Naive thymus-derived CD4-positive, alpha-beta T cell (primary cell): ENCODE measurements at regions not wholly inside any gene's neighbourhood (a gene's known extent, or its start where the extent isn't known, plus 50 kb on each side); places are given as distances from the start of the nearest gene placed in this dataset.

ENCODE experiments used
- ATAC-seq: fragments of 150-1000 bp; cut with Tn5 transposase; 2 replicates; pipeline ENCODE4 v1.10.0; 2021; ENCODE audit warnings: mild to moderate bottlenecking, moderate library complexity
- CTCF ChIA-PET: fragments of 350-600 bp; sonication (Branson Sonifier 250); formaldehyde crosslinking; loops from one replicate; lab custom pipeline; 2021; ENCODE audit warnings: antibody characterized with exemption; lab: Charles Lee
- POLR2A ChIA-PET: fragments of 350-600 bp; sonication (Branson Sonifier 250); formaldehyde crosslinking; loops from one replicate; lab custom pipeline; 2021; ENCODE audit warnings: antibody characterized with exemption, inconsistent platforms; lab: Charles Lee
- DNase-seq, 9 donors: peaks; one replicate each; pipeline versions ENCODE4 v3.0.0 to v3.0.0-alpha.2; 2020 to 2022; ENCODE audit warnings: mixed read lengths in 1 of 9
- H3K27ac ChIP-seq: one replicate; pipeline ENCODE4 v1.7.0; 2013; ENCODE audit warnings: mild to moderate bottlenecking, low read depth, low read length, moderate library complexity
- H3K27me3 ChIP-seq, 2 donors: one replicate each; pipeline ENCODE4 v1.7.0; 2013; ENCODE audit warnings: low read length in 2 of 2, mild to moderate bottlenecking in 2 of 2, moderate library complexity in 2 of 2; ENCODE audit not compliant: control insufficient read depth in 2 of 2, insufficient read depth in 2 of 2
- H3K36me3 ChIP-seq, 3 experiments: 1 replicate in 2 of 3; 2 replicates in 1 of 3; pipeline ENCODE4 v1.7.0; 2013; ENCODE audit warnings: low read length in 3 of 3, mild to moderate bottlenecking in 3 of 3, moderate library complexity in 1 of 3; ENCODE audit not compliant: insufficient read depth in 3 of 3, control insufficient read depth in 2 of 3
- H3K4me1 ChIP-seq, 2 donors: one replicate each; pipeline ENCODE4 v1.7.0; 2013; ENCODE audit warnings: low read length in 2 of 2, mild to moderate bottlenecking in 2 of 2, moderate library complexity in 1 of 2; ENCODE audit not compliant: control insufficient read depth in 2 of 2, insufficient read depth in 2 of 2
- H3K4me3 ChIP-seq: 2 replicates; pipeline ENCODE4 v1.7.0; 2013; ENCODE audit warnings: mild to moderate bottlenecking, low read length
- H3K9me3 ChIP-seq, 3 experiments: 1 replicate in 2 of 3; 2 replicates in 1 of 3; pipeline ENCODE4 v1.7.0; 2013; ENCODE audit warnings: low read length in 3 of 3; ENCODE audit not compliant: control insufficient read depth in 2 of 3
- H3K27ac Mint-ChIP-seq, 9 donors: one replicate each; pipeline ENCODE4 v1.8.0; 2020 to 2022; ENCODE audit warnings: mixed read lengths in 9 of 9, mild to moderate bottlenecking in 8 of 9, moderate library complexity in 5 of 9, inconsistent platforms in 2 of 9
- H3K27me3 Mint-ChIP-seq, 5 donors: one replicate each; pipeline ENCODE4 v1.8.0; 2021 to 2022; ENCODE audit warnings: mixed read lengths in 5 of 5, mild to moderate bottlenecking in 1 of 5
- H3K36me3 Mint-ChIP-seq, 5 donors: one replicate each; pipeline ENCODE4 v1.8.0; 2020 to 2022; ENCODE audit warnings: mixed read lengths in 5 of 5, mild to moderate bottlenecking in 3 of 5, inconsistent platforms in 1 of 5
- H3K4me1 Mint-ChIP-seq, 7 donors: one replicate each; pipeline ENCODE4 v1.8.0; 2020 to 2022; ENCODE audit warnings: mixed read lengths in 7 of 7, mild to moderate bottlenecking in 3 of 7, inconsistent platforms in 1 of 7
- H3K4me3 Mint-ChIP-seq, 10 donors: one replicate each; pipeline ENCODE4 v1.8.0; 2020 to 2022; ENCODE audit warnings: mild to moderate bottlenecking in 10 of 10, mixed read lengths in 10 of 10, moderate library complexity in 6 of 10, inconsistent platforms in 2 of 10
- H3K9me3 Mint-ChIP-seq, 11 donors: one replicate each; pipeline ENCODE4 v1.8.0; 2020 to 2022; ENCODE audit warnings: mixed read lengths in 11 of 11, mild to moderate bottlenecking in 4 of 11, inconsistent platforms in 1 of 11, moderate library complexity in 1 of 11
- intact Hi-C, 2 donors: fragments of 100-400 bp; cut with micrococcal nuclease; formaldehyde crosslinking; loops; one replicate each; pipeline ENCODE4 v1.15.1; 2023

- POLR2A ChIA-PET, result no interaction called here
- Mint-ChIP-seq H3K36me3 (no peaks in the 10 kb centered on the region), H3K27ac (no peak overlapping the region), H3K9me3 (peaks cover 0 to 11% (median 5%) of the 10 kb centered on the region in 11 donors), H3K4me1 (no peaks in the 10 kb centered on the region), H3K27me3 (peaks cover 0 to 18% (median 8%) of the 10 kb centered on the region in 5 donors), H3K4me3 (no peak overlapping the region)
- Histone ChIP-seq H3K27me3 (no peaks in the 10 kb centered on the region), H3K9me3 (no peaks in the 10 kb centered on the region), H3K4me1 (no peaks in the 10 kb centered on the region), H3K27ac (no peak overlapping the region), H3K4me3 (no peak overlapping the region), H3K36me3 (no peaks in the 10 kb centered on the region)
- CTCF ChIA-PET, result no interaction called here
- ATAC-seq (no peak), DNase-seq (no peak)
- intact Hi-C loops, result no loop called here
Observed at GRCh38 chr2:117716505-117716904, 98.0 kb upstream of the DDX18 start.

DNA sequence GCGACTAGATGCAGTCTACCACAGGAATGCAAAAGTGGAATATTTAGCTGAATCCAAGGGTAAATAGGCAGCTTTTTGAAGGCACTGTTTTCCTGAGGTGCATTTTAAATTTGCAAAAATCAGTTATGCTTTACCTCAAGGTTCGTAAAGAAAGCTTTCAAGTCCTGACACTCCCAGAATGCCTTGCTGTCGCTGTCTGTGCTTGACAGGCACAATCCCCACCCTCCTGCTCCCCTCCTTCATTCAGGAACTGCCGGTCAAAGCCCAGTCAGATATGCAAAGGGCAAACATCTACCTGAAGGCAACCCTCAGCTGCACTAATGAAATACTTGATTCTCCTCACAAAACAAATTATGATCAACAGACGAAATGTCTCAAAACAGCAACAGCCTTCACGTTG lies 97.4 kb upstream of the DDX18 start:
- ATAC-seq, result no peak
- Mint-ChIP-seq H3K4me3 (no peak overlapping the region), H3K4me1 (peaks cover 0 to 2% (median 0%) of the 10 kb centered on the region in 7 donors), H3K27me3 (peaks cover 0 to 18% (median 11%) of the 10 kb centered on the region in 5 donors), H3K9me3 (peaks cover 0 to 7% (median 4%) of the 10 kb centered on the region in 11 donors), H3K36me3 (no peaks in the 10 kb centered on the region), H3K27ac (no peak overlapping the region)
- Histone ChIP-seq H3K9me3 (no peaks in the 10 kb centered on the region), H3K36me3 (no peaks in the 10 kb centered on the region), H3K27me3 (no peaks in the 10 kb centered on the region), H3K4me1 (no peaks in the 10 kb centered on the region), H3K4me3 (no peak overlapping the region), H3K27ac (no peak overlapping the region)
- intact Hi-C loops, result no loop called here
- ChIA-PET POLR2A (no interaction called here), CTCF (no interaction called here)
- DNase-seq, result no peak

DNA sequence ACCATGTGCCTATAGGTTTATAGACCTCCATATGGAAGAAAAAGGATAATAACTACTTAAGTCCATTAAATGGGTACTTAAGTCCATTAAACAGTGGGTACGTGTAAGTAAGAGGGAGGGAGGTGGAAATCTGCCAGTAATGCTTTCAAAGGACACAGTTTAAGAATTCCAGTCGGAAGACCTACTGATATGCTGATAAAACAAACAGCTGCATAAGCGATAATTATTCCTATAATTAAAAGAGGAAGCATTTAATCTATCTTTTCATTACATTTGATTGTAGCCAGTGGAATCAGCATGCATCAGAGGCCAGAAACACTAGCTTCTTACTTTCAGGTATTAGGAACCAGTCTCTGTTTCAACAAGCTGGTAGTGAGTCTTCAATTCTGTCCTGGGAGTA lies 96.4 kb upstream of the DDX18 start:
- intact Hi-C loops, result no loop called here
- POLR2A ChIA-PET, result no interaction called here
- no peaks in the 10 kb centered on the region for H3K9me3 ChIP-seq
- Mint-ChIP-seq H3K27me3 (peaks cover 0 to 18% (median 11%) of the 10 kb centered on the region in 5 donors), H3K36me3 (no peaks in the 10 kb centered on the region), H3K4me3 (no peak overlapping the region), H3K4me1 (peaks cover 0 to 7% (median 0%) of the 10 kb centered on the region in 7 donors), H3K27ac (no peak overlapping the region), H3K9me3 (peaks cover 0 to 4% (median 2%) of the 10 kb centered on the region in 11 donors)
- CTCF ChIA-PET, result no interaction called here
- H3K27ac ChIP-seq, result no peak overlapping the region
- no peaks in the 10 kb centered on the region for H3K36me3 ChIP-seq
- no peak overlapping the region for H3K4me3 ChIP-seq
- no peaks in the 10 kb centered on the region for H3K4me1 ChIP-seq
- no peak for ATAC-seq
- no peak for DNase-seq
- H3K27me3 ChIP-seq, result no peaks in the 10 kb centered on the region

DNA sequence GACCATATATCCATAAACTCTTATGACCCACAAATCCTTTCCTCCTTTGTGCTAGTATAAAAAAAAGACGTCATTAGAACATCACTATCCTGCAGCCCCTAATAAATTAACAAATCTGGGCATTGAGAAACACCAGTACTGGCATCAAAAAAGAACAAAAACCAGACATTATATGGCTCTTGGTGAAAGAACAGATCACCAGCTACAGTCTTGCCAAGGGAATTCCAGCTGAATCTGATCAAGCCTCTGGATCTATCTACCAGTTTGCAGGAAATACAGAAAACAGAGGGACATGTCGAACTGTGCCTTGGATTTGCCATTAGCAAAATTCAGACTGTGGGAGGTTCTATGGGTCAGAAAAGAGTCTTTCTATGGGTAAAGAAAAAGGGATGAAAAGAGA lies 93.7 kb upstream of the DDX18 start:
- POLR2A ChIA-PET, result no interaction called here
- ATAC-seq, result no peak
- Histone ChIP-seq H3K4me3 (no peak overlapping the region), H3K4me1 (no peaks in the 10 kb centered on the region), H3K27ac (no peak overlapping the region), H3K36me3 (no peaks in the 10 kb centered on the region), H3K27me3 (no peaks in the 10 kb centered on the region), H3K9me3 (no peaks in the 10 kb centered on the region)
- Mint-ChIP-seq H3K4me3 (no peak overlapping the region), H3K27me3 (peaks cover 0 to 18% (median 8%) of the 10 kb centered on the region in 5 donors), H3K36me3 (no peaks in the 10 kb centered on the region), H3K4me1 (peaks cover 0 to 7% (median 0%) of the 10 kb centered on the region in 7 donors), H3K27ac (no peak overlapping the region), H3K9me3 (peaks cover 0 to 3% (median 0%) of the 10 kb centered on the region in 11 donors)
- intact Hi-C loops, result no loop called here
- CTCF ChIA-PET, result no interaction called here
- DNase-seq, result no peak

GRCh38 chr2:117723483-117723882 lies 91.0 kb upstream of the DDX18 start:
- Mint-ChIP-seq H3K27ac (no peak overlapping the region), H3K4me1 (peaks cover 0 to 7% (median 0%) of the 10 kb centered on the region in 7 donors), H3K36me3 (no peaks in the 10 kb centered on the region), H3K9me3 (peaks cover 0 to 3% (median 0%) of the 10 kb centered on the region in 11 donors), H3K27me3 (peaks cover 0 to 18% (median 10%) of the 10 kb centered on the region in 5 donors), H3K4me3 (no peak overlapping the region)
- no peaks in the 10 kb centered on the region for H3K9me3 ChIP-seq
- POLR2A ChIA-PET, result no interaction called here
- H3K4me1 ChIP-seq, result no peaks in the 10 kb centered on the region
- no peak overlapping the region for H3K27ac ChIP-seq
- CTCF ChIA-PET, result no interaction called here
- H3K36me3 ChIP-seq, result no peaks in the 10 kb centered on the region
- intact Hi-C loops, result no loop called here
- DNase-seq (no peak), ATAC-seq (no peak)
- H3K4me3 ChIP-seq, result no peak overlapping the region
- H3K27me3 ChIP-seq, result no peaks in the 10 kb centered on the region

DNA sequence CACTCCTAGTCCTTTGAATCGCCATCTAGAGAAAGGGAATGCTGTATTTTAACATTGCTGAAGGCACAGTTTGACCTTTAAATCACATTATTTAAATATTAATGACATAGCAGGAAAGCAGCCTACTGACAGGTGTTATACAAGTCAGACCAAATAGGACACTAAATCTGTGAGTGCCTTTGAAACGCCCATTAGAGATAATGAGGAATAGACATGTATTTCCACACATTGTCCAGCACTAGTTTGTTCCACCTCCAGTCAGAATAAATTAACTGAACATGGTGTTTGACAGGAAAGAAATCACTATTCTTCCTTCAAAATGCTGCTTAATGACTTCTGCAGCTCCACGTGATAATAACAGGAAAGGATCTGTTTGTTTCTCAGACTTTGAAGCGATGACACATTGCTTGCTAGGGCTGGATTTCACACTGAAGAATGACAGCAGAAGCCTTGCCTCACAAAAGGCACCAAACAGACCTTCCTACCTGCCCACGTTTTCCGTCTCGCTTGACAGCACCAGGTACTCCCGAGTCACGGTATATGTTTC lies 90.5 kb upstream of the DDX18 start:
- Mint-ChIP-seq H3K36me3 (no peaks in the 10 kb centered on the region), H3K9me3 (peaks cover 0 to 3% (median 0%) of the 10 kb centered on the region in 11 donors), H3K27me3 (peaks cover 0 to 13% (median 8%) of the 10 kb centered on the region in 5 donors), H3K27ac (no peak overlapping the region), H3K4me1 (peaks cover 0 to 7% (median 0%) of the 10 kb centered on the region in 7 donors), H3K4me3 (no peak overlapping the region)
- H3K4me3 ChIP-seq, result no peak overlapping the region
- no peak overlapping the region for H3K27ac ChIP-seq
- DNase-seq, result no peak
- ChIA-PET POLR2A (no interaction called here), CTCF (no interaction called here)
- H3K9me3 ChIP-seq, result no peaks in the 10 kb centered on the region
- ATAC-seq, result no peak
- H3K4me1 ChIP-seq, result no peaks in the 10 kb centered on the region
- no peaks in the 10 kb centered on the region for H3K27me3 ChIP-seq
- no peaks in the 10 kb centered on the region for H3K36me3 ChIP-seq
- intact Hi-C loops, result no loop called here

GRCh38 chr2:117726747-117727146 lies 87.7 kb upstream of the DDX18 start:
- Histone ChIP-seq H3K27ac (no peak overlapping the region), H3K4me3 (no peak overlapping the region), H3K27me3 (no peaks in the 10 kb centered on the region), H3K36me3 (no peaks in the 10 kb centered on the region), H3K9me3 (no peaks in the 10 kb centered on the region), H3K4me1 (no peaks in the 10 kb centered on the region)
- DNase-seq (no peak), ATAC-seq (no peak)
- Mint-ChIP-seq H3K9me3 (peaks cover 0 to 5% (median 2%) of the 10 kb centered on the region in 11 donors), H3K27me3 (peaks cover 0 to 16% (median 0%) of the 10 kb centered on the region in 5 donors), H3K36me3 (no peaks in the 10 kb centered on the region), H3K4me3 (no peak overlapping the region), H3K4me1 (peaks cover 0 to 7% (median 0%) of the 10 kb centered on the region in 7 donors), H3K27ac (no peak overlapping the region)
- intact Hi-C loops, result no loop called here
- CTCF ChIA-PET, result no interaction called here
- POLR2A ChIA-PET, result no interaction called here
